ENCODE measurements at regions not wholly inside any gene's neighbourhood (a gene's known extent, or its start where the extent isn't known, plus 50 kb on each side); places are given as distances from the start of the nearest gene placed in this dataset.

DNA sequence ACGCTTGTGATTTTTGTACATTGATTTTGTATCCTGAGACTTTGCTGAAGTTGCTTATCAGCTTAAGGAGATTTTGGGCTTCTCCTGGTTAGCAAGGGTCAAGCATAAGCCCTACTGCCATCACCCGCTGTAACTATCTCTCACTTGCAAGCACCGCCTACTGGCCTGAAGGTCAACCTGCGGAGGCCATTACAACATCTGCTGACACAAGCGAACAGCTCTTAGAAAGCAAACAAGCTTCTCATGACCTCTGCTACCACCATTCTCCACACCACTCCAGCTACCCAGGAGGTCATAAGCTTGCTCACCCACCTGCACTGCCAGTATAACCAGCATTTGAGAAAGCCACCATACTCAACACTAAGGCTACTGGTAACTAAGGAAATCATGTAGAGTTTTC, 288.4 kb upstream of the KIRREL3 start:
- TF ChIP-seq, protein P1, sequence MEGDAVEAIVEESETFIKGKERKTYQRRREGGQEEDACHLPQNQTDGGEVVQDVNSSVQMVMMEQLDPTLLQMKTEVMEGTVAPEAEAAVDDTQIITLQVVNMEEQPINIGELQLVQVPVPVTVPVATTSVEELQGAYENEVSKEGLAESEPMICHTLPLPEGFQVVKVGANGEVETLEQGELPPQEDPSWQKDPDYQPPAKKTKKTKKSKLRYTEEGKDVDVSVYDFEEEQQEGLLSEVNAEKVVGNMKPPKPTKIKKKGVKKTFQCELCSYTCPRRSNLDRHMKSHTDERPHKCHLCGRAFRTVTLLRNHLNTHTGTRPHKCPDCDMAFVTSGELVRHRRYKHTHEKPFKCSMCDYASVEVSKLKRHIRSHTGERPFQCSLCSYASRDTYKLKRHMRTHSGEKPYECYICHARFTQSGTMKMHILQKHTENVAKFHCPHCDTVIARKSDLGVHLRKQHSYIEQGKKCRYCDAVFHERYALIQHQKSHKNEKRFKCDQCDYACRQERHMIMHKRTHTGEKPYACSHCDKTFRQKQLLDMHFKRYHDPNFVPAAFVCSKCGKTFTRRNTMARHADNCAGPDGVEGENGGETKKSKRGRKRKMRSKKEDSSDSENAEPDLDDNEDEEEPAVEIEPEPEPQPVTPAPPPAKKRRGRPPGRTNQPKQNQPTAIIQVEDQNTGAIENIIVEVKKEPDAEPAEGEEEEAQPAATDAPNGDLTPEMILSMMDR (IDR thresholded peaks at IDR 0.05; ENCODE audit: unreplicated experiment) = no peak
- Mint-ChIP-seq H3K4me1 (ENCODE audit: unreplicated experiment) (no peaks in the 10 kb centered on the region), H3K4me3 (ENCODE audit: unreplicated experiment) (no peak overlapping the region), H3K27ac (ENCODE audit: unreplicated experiment) (no peak overlapping the region), H3K27me3 (ENCODE audit: unreplicated experiment) (no peaks in the 10 kb centered on the region), H3K36me3 (ENCODE audit: low read depth, unreplicated experiment) (no peaks in the 10 kb centered on the region), H3K9me3 (ENCODE audit: unreplicated experiment) (no peaks in the 10 kb centered on the region)
- DNase-seq (ENCODE audit: low spot score) = no peak

DNA sequence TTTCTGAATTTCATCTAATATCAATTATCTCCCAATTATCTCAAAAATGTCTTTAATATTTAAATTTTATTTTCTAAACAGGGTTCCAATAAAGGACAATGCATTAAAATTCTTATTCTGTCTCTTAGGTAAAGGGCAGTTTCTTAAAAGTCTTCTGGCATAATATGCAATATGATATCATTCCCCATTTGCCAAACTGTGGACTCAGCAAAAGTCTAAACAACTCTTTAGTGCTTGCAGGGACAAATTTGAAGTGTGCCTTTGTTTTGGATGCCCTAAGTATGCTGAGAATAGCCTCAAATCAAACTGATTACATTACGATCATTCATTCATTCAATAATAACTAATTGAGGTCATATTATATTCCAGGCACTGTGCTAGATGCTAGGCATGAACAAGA, 281.0 kb upstream of the KIRREL3 start:
- Mint-ChIP-seq H3K36me3 (ENCODE audit: low read depth, unreplicated experiment) (no peaks in the 10 kb centered on the region), H3K9me3 (ENCODE audit: unreplicated experiment) (no peaks in the 10 kb centered on the region), H3K4me3 (ENCODE audit: unreplicated experiment) (no peak overlapping the region), H3K4me1 (ENCODE audit: unreplicated experiment) (no peaks in the 10 kb centered on the region), H3K27ac (ENCODE audit: unreplicated experiment) (no peak overlapping the region), H3K27me3 (ENCODE audit: unreplicated experiment) (no peaks in the 10 kb centered on the region)
- TF ChIP-seq, protein P1 (IDR thresholded peaks at IDR 0.05; ENCODE audit: unreplicated experiment) = no peak
- no peak for DNase-seq (ENCODE audit: low spot score)

DNA sequence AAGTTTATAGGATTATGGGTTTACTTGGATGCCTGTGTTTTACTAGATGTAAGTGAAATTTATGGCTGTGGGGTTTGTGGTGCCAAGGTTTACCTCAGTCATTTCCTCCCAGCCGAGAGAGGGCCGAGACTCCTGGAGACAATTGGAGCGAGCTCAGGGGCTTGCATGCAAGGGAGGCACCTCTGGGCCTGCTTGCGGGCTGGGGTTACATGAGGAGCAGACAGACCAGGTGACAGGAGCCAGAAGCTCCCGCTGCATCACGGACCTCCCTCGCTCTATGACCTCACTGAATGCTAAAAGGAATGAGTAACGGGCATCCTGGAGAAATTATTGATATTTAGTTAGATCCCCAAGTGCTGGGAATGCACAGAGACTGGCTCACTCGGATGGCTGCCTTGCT, 275.2 kb upstream of the KIRREL3 start:
- DNase-seq (ENCODE audit: low spot score) = no peak
- TF ChIP-seq, protein P1 (IDR thresholded peaks at IDR 0.05; ENCODE audit: unreplicated experiment) = no peak
- H3K36me3 Mint-ChIP-seq (ENCODE audit: low read depth, unreplicated experiment) = no peaks in the 10 kb centered on the region
- H3K27me3 Mint-ChIP-seq (ENCODE audit: unreplicated experiment) = peaks cover 1% of the 10 kb centered on the region
- no peak overlapping the region for H3K27ac Mint-ChIP-seq (ENCODE audit: unreplicated experiment)
- no peak overlapping the region for H3K4me3 Mint-ChIP-seq (ENCODE audit: unreplicated experiment)
- no peaks in the 10 kb centered on the region for H3K4me1 Mint-ChIP-seq (ENCODE audit: unreplicated experiment)
- H3K9me3 Mint-ChIP-seq (ENCODE audit: unreplicated experiment) = no peaks in the 10 kb centered on the region

DNA sequence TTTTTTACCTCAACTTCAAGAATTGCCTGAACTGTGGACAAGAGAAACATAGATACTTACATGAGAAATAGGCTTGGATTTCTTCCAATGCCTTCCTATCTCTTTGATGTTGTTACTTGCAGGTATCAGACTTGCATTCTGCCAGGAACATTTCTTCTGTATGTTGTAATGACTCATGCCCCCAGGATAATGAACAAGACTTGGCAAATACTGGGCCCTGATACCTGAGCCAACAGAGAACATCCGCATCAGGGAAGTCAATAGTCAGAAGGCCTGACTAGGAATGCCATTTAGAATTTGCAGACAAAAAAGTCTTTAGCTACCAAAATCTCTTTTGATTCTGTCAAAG, 273.7 kb upstream of the KIRREL3 start:
- no peak overlapping the region for H3K4me3 Mint-ChIP-seq (ENCODE audit: unreplicated experiment)
- H3K27ac Mint-ChIP-seq (ENCODE audit: unreplicated experiment) = no peak overlapping the region
- H3K27me3 Mint-ChIP-seq (ENCODE audit: unreplicated experiment) = peaks cover 1% of the 10 kb centered on the region

DNA sequence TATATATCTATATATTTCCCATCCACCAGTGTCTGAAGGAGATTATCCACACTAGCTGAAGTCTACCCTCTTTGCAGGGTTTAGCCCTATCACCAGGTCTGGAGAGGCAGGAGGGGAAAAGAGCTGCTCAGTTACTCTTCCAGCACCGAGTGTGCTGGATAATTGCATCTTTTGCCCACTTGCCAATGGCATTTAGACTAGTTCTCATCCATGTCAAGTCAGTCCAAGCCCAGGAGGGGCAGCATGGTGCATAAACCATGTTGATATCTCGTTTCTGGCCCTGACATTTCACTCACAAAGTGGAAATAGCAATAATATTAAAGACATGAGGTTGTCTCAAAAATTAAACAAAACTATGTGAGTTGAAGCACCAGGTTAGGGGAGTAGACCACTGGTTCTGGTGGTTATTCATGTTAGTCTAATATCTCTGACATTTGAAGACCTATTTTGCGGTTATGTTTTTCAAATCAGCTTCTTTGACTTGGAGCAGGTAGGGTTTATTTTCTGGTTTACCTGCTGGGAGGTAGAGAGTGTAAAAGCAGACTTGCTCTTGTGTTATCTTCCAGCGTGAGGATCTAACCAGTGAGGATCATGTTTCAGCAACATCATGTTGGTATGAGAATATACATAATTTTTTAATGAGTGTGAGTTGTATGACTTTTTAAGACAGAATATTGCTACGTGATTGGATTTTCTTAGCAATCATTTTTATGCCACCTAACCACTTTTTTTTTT, 273.2 kb upstream of the KIRREL3 start:
- TF ChIP-seq, protein P1 (IDR thresholded peaks at IDR 0.05; ENCODE audit: unreplicated experiment) = no peak
- H3K4me3 Mint-ChIP-seq (ENCODE audit: unreplicated experiment) = no peak overlapping the region
- H3K27me3 Mint-ChIP-seq (ENCODE audit: unreplicated experiment) = peaks cover 1% of the 10 kb centered on the region
- no peaks in the 10 kb centered on the region for H3K36me3 Mint-ChIP-seq (ENCODE audit: low read depth, unreplicated experiment)
- no peak for DNase-seq (ENCODE audit: low spot score)
- no peak overlapping the region for H3K27ac Mint-ChIP-seq (ENCODE audit: unreplicated experiment)
- no peaks in the 10 kb centered on the region for H3K4me1 Mint-ChIP-seq (ENCODE audit: unreplicated experiment)
- no peaks in the 10 kb centered on the region for H3K9me3 Mint-ChIP-seq (ENCODE audit: unreplicated experiment)

More for the DNA sequence above, 273.7 kb upstream of the KIRREL3 start:
- no peaks in the 10 kb centered on the region for H3K36me3 Mint-ChIP-seq (ENCODE audit: low read depth, unreplicated experiment)
- no peaks in the 10 kb centered on the region for H3K4me1 Mint-ChIP-seq (ENCODE audit: unreplicated experiment)
- H3K9me3 Mint-ChIP-seq (ENCODE audit: unreplicated experiment) = no peaks in the 10 kb centered on the region
- DNase-seq (ENCODE audit: low spot score) = no peak
- TF ChIP-seq, protein P1 (IDR thresholded peaks at IDR 0.05; ENCODE audit: unreplicated experiment) = no peak
